H1 (cell line): ENCODE measurements at regions not wholly inside any gene's neighbourhood (a gene's known extent, or its start where the extent isn't known, plus 50 kb on each side); places are given as distances from the start of the nearest gene placed in this dataset.

Experiments
- CTCF ChIA-PET: fragments of 300-600 bp; sonication (Branson Sonifier 250); formaldehyde crosslinking; loops from one replicate; lab custom pipeline; 2021; ENCODE audit not compliant: partially characterized antibody; lab: Charles Lee
- POLR2A ChIA-PET: fragments of 300-600 bp; sonication (Branson Sonifier 250); formaldehyde crosslinking; loops from one replicate; lab custom pipeline; 2021; ENCODE audit warnings: inconsistent platforms; ENCODE audit not compliant: partially characterized antibody; lab: Charles Lee
- DNase-seq, 2 experiments: peaks; one replicate each; pipeline versions ENCODE4 v3.0.0 to v3.0.0-alpha.2; 2010 to 2022; ENCODE audit warnings: low spot score in 2 of 2, low read depth in 1 of 2, mixed read lengths in 1 of 2
- FAIRE-seq: peaks from 2 replicates; lab custom pipeline; 2011; peaks lifted over from hg19 to GRCh38; lab: Jason Lieb, UNC
- H2AFZ ChIP-seq: 2 replicates; pipeline ENCODE4 v1.8.1; 2012; ENCODE audit warnings: low read length, inconsistent platforms
- H2AK5ac ChIP-seq: 2 replicates; pipeline ENCODE4 v1.6.1; 2013; ENCODE audit warnings: low read depth, low read length
- H2BK120ac ChIP-seq: replicated peaks from 2 replicates; pipeline ENCODE3; 2013; ENCODE audit warnings: low read depth, low read length, inconsistent platforms
- H2BK12ac ChIP-seq: 2 replicates; pipeline ENCODE4 v1.6.1; 2013; ENCODE audit warnings: low read depth, low read length
- H2BK15ac ChIP-seq: 2 replicates; pipeline ENCODE4 v1.6.1; 2013; ENCODE audit warnings: low read length
- H2BK20ac ChIP-seq: 2 replicates; pipeline ENCODE4 v1.6.1; 2013; ENCODE audit warnings: low read length
- H2BK5ac ChIP-seq: 2 replicates; pipeline ENCODE4 v1.6.1; 2013; ENCODE audit warnings: low read depth, low read length
- H3K14ac ChIP-seq: 2 replicates; pipeline ENCODE4 v1.6.1; 2013; ENCODE audit warnings: inconsistent platforms; ENCODE audit not compliant: insufficient read length
- H3K18ac ChIP-seq: 2 replicates; pipeline ENCODE4 v1.6.1; 2013; ENCODE audit warnings: low read length; ENCODE audit errors: extremely low read depth
- H3K23ac ChIP-seq: 2 replicates; pipeline ENCODE4 v1.6.1; 2013; ENCODE audit warnings: inconsistent platforms; ENCODE audit not compliant: insufficient read length
- H3K23me2 ChIP-seq: 2 replicates; pipeline ENCODE4 v1.6.1; 2013; ENCODE audit warnings: low read depth, low read length
- H3K27ac ChIP-seq: 2 replicates; pipeline ENCODE4 v1.6.1; 2011; ENCODE audit warnings: low read depth, low read length, inconsistent platforms
- H3K27me3 ChIP-seq, 4 experiments: replicated peaks in 1 of 4; 1 replicate in 1 of 4; 2 replicates in 3 of 4; pipeline versions ENCODE4 v1.6.1 to v1.8.1; 2011 to 2013; ENCODE audit warnings: low read length in 3 of 4, mild to moderate bottlenecking in 3 of 4, inconsistent platforms in 2 of 4, mixed read lengths in 2 of 4, moderate library complexity in 1 of 4; ENCODE audit not compliant: control insufficient read depth in 3 of 4, insufficient read depth in 3 of 4; ENCODE audit errors: extremely low read depth in 1 of 4
- H3K36me3 ChIP-seq, 4 experiments: 2 replicates each; pipeline versions ENCODE4 v1.6.1 to v1.8.1; 2011 to 2013; ENCODE audit warnings: mild to moderate bottlenecking in 4 of 4, low read length in 3 of 4, moderate library complexity in 2 of 4, control low read depth in 1 of 4, inconsistent platforms in 1 of 4; ENCODE audit not compliant: insufficient read depth in 4 of 4, control insufficient read depth in 2 of 4
- H3K4ac ChIP-seq: replicated peaks from 2 replicates; pipeline ENCODE3; 2013; ENCODE audit warnings: low read length, low read depth, mixed read lengths, inconsistent platforms; ENCODE audit not compliant: insufficient read length
- H3K4me1 ChIP-seq, 4 experiments: replicated peaks in 1 of 4; 1 replicate in 1 of 4; 2 replicates in 3 of 4; pipeline versions ENCODE4 v1.6.1 to v1.8.1; 2011 to 2013; ENCODE audit warnings: low read length in 3 of 4, inconsistent platforms in 2 of 4, mixed read lengths in 1 of 4; ENCODE audit not compliant: insufficient read depth in 4 of 4, control insufficient read depth in 3 of 4
- H3K4me2 ChIP-seq, 2 experiments: 2 replicates each; pipeline versions ENCODE4 v1.6.1 to v1.8.1; 2011 to 2013; ENCODE audit warnings: low read depth in 2 of 2, low read length in 2 of 2, control low read depth in 1 of 2, inconsistent platforms in 1 of 2, mild to moderate bottlenecking in 1 of 2; ENCODE audit not compliant: insufficient read depth in 1 of 2
- H3K4me3 ChIP-seq, 4 experiments: fragments of 200-600, 300-600 bp in 1 of 4; sonication (generic), shearing (Covaris generic), sonication (Bioruptor Twin) in 1 of 4; 2 replicates each; pipeline versions ENCODE4 v1.5.1 to v1.8.1; 2011 to 2016; ENCODE audit warnings: low read length in 4 of 4, low read depth in 3 of 4, control low read depth in 2 of 4, inconsistent platforms in 2 of 4, mild to moderate bottlenecking in 2 of 4, mixed read lengths in 1 of 4, moderate library complexity in 1 of 4; ENCODE audit not compliant: insufficient read depth in 2 of 4; ENCODE audit errors: extremely low read depth in 1 of 4
- H3K56ac ChIP-seq: replicated peaks from 2 replicates; pipeline ENCODE3; 2013; ENCODE audit warnings: low read depth, mild to moderate bottlenecking, mixed read lengths, low read length, inconsistent platforms; ENCODE audit not compliant: insufficient read length
- H3K79me1 ChIP-seq: 2 replicates; pipeline ENCODE4 v1.6.1; 2013; ENCODE audit warnings: low read depth, low read length, control low read depth
- H3K79me2 ChIP-seq, 2 experiments: 2 replicates each; pipeline versions ENCODE4 v1.6.1 to v1.8.1; 2012 to 2013; ENCODE audit warnings: low read length in 2 of 2, mild to moderate bottlenecking in 2 of 2, inconsistent platforms in 1 of 2; ENCODE audit not compliant: insufficient read depth in 2 of 2, control insufficient read depth in 1 of 2
- H3K9ac ChIP-seq, 4 experiments: replicated peaks in 1 of 4; 1 replicate in 1 of 4; 2 replicates in 3 of 4; pipeline versions ENCODE4 v1.6.1 to v1.8.1; 2011 to 2013; ENCODE audit warnings: low read depth in 3 of 4, low read length in 3 of 4, control low read depth in 2 of 4, mild to moderate bottlenecking in 2 of 4, moderate library complexity in 2 of 4, inconsistent platforms in 1 of 4; ENCODE audit errors: extremely low read depth in 1 of 4
- H3K9me3 ChIP-seq, 2 experiments: 2 replicates each; pipeline versions ENCODE4 v1.6.1 to v1.8.1; 2012 to 2013; ENCODE audit warnings: mild to moderate bottlenecking in 2 of 2, moderate library complexity in 2 of 2, control low read depth in 1 of 2, inconsistent platforms in 1 of 2, low read depth in 1 of 2, low read length in 1 of 2, mixed read lengths in 1 of 2; ENCODE audit not compliant: insufficient read depth in 2 of 2
- H4K20me1 ChIP-seq, 2 experiments: replicated peaks in 1 of 2; 2 replicates each; pipeline versions ENCODE3 to v1.8.1; 2011 to 2013; ENCODE audit warnings: inconsistent platforms in 2 of 2, low read length in 2 of 2, mild to moderate bottlenecking in 1 of 2; ENCODE audit not compliant: insufficient read depth in 2 of 2, control insufficient read depth in 1 of 2
- H4K5ac ChIP-seq: 2 replicates; pipeline ENCODE4 v1.6.1; 2013; ENCODE audit warnings: low read length, low read depth, mixed read lengths, inconsistent platforms; ENCODE audit not compliant: insufficient read length
- H4K8ac ChIP-seq: 2 replicates; pipeline ENCODE4 v1.8.0; 2013; ENCODE audit warnings: mild to moderate bottlenecking, moderate library complexity, low read length, inconsistent platforms; ENCODE audit not compliant: insufficient read depth; ENCODE audit errors: extremely low read depth
- H4K91ac ChIP-seq: replicated peaks from 2 replicates; pipeline ENCODE3; 2013; ENCODE audit warnings: low read length, mixed read lengths, inconsistent platforms; ENCODE audit not compliant: insufficient read length
- BRCA1 ChIP-seq: IDR thresholded peaks from 2 replicates; pipeline ENCODE4 v1.6.1; 2012; ENCODE audit warnings: low read depth, low read length, improper control_type of control experiment
- CBX5 ChIP-seq: fragments of 300-800, 300-1000 bp; sonication (generic); IDR thresholded peaks from 2 replicates; pipeline ENCODE4 v1.7.1; 2016; ENCODE audit warnings: antibody characterized with exemption, low read length, low read depth
- FOSL1 ChIP-seq: IDR thresholded peaks from 2 replicates; pipeline ENCODE4 v1.6.1; 2011; ENCODE audit warnings: mild to moderate bottlenecking, low read depth, low read length, moderate library complexity; ENCODE audit not compliant: insufficient read depth
- GABPA ChIP-seq: IDR thresholded peaks from 2 replicates; pipeline ENCODE4 v1.6.1; 2011; ENCODE audit warnings: mild to moderate bottlenecking, low read length, moderate library complexity, borderline replicate concordance; ENCODE audit not compliant: insufficient read depth
- HDAC2 ChIP-seq, 2 experiments: fragments of 300-600 bp in 1 of 2; sonication (generic) in 1 of 2; IDR thresholded peaks; 2 replicates each; pipeline ENCODE4 v1.6.1; 2011 to 2012; ENCODE audit warnings: low read depth in 2 of 2, low read length in 2 of 2, mild to moderate bottlenecking in 2 of 2, moderate library complexity in 2 of 2, borderline replicate concordance in 1 of 2, inconsistent platforms in 1 of 2
- JUN ChIP-seq: IDR thresholded peaks from 2 replicates; pipeline ENCODE4 v1.6.1; 2011; ENCODE audit warnings: low read depth, mild to moderate bottlenecking, improper control_type of control experiment, low read length
- KDM5A ChIP-seq: fragments of 200-600 bp; IDR thresholded peaks from 2 replicates; pipeline ENCODE4 v1.7.1; 2012; ENCODE audit warnings: mild to moderate bottlenecking, low read length, inconsistent platforms, mixed read lengths
- POLR2A ChIP-seq, 2 experiments: IDR thresholded peaks; 1 replicate in 1 of 2; 2 replicates in 1 of 2; pipeline ENCODE4 v1.6.1; 2011; ENCODE audit warnings: low read depth in 2 of 2, low read length in 2 of 2, mild to moderate bottlenecking in 2 of 2; ENCODE audit errors: control extremely low read depth in 1 of 2
- SAP30 ChIP-seq: fragments of 300-600 bp; sonication (generic); IDR thresholded peaks from 2 replicates; pipeline ENCODE4 v1.7.1; 2012; ENCODE audit warnings: low read length, moderate library complexity, mild to moderate bottlenecking, inconsistent platforms; ENCODE audit not compliant: insufficient read depth, insufficient replicate concordance
- SUZ12 ChIP-seq: fragments of 200-600 bp; sonication (generic); IDR thresholded peaks from 2 replicates; pipeline ENCODE4 v1.6.1; 2012; ENCODE audit warnings: mild to moderate bottlenecking, inconsistent platforms, low read length, moderate library complexity, mixed read lengths
- TAF7 ChIP-seq: optimal IDR thresholded peaks from 2 replicates; pipeline ENCODE3; 2011; ENCODE audit warnings: low read depth, mild to moderate bottlenecking, inconsistent platforms, low read length, moderate library complexity, borderline replicate concordance
- TCF12 ChIP-seq: IDR thresholded peaks from 2 replicates; pipeline ENCODE4 v1.6.1; 2011; ENCODE audit warnings: low read depth, mild to moderate bottlenecking, low read length
- TF ChIP-seq, protein P1 (sequence below): IDR thresholded peaks from 2 replicates; pipeline ENCODE4 v1.6.1; 2012; ENCODE audit warnings: low read length, inconsistent platforms

DNA sequence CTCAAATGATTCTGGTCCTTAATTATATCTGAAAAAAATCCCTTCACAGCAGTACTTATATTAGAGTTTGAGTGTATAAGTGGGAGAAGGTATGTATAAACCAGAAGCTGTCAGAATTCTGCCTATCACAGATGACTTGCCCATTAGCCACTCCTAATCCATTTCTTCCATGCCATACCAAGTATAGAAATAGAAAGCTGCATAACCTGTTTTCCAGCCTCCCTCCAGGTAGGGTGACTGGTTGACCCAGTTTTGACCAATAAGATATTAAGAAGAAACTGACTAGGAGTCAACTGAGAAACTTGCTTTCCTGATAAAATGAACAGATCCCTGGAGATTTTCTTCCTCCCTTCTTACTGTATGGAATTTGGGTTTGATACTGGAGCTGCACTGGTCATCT lies 112.2 kb upstream of the GRIK2 start:
- H3K4me3 ChIP-seq, result no peak overlapping the region
- H3K23ac ChIP-seq, result no peak overlapping the region
- H4K5ac ChIP-seq, result no peak overlapping the region
- DNase-seq, result no peak
- no peaks in the 10 kb centered on the region for H3K27me3 ChIP-seq
- POLR2A ChIA-PET, result no interaction called here
- H2AFZ ChIP-seq, result no peak overlapping the region
- no peak overlapping the region for H3K4me2 ChIP-seq
- no peak overlapping the region for H2BK12ac ChIP-seq
- FAIRE-seq, result no peak
- no peaks in the 10 kb centered on the region; the same call in 1 of the 2 replicates for H3K23me2 ChIP-seq
- H2BK5ac ChIP-seq, result no peak overlapping the region
- 0 out of 4 replicates have a peak, but pooled peaks cover 0 to 3% of the 10 kb centered on the region in 2 experiments for H3K9me3 ChIP-seq
- H3K18ac ChIP-seq, result no peak overlapping the region
- H3K9ac ChIP-seq, result no peak overlapping the region
- no peaks in the 10 kb centered on the region for H3K36me3 ChIP-seq
- no peak overlapping the region for H3K14ac ChIP-seq
- H2BK120ac ChIP-seq, result no peak overlapping the region
- no peaks in the 10 kb centered on the region for H3K4me1 ChIP-seq
- no peaks in the 10 kb centered on the region for H3K79me2 ChIP-seq
- CTCF ChIA-PET, result no interaction called here
- H4K20me1 ChIP-seq, result no peaks in the 10 kb centered on the region
- H4K8ac ChIP-seq, result no peak overlapping the region
- no peak overlapping the region for H3K56ac ChIP-seq
- no peak overlapping the region for H4K91ac ChIP-seq
- H2AK5ac ChIP-seq, result no peak overlapping the region
- no peak overlapping the region for H2BK15ac ChIP-seq
- H3K4ac ChIP-seq, result no peak overlapping the region
- H3K27ac ChIP-seq, result no peak overlapping the region
- H2BK20ac ChIP-seq, result no peak overlapping the region
- no peaks in the 10 kb centered on the region for H3K79me1 ChIP-seq
- TF ChIP-seq GABPA, result no peak
- TF ChIP-seq CBX5, result no peak
- TF ChIP-seq POLR2A (IDR thresholded peaks at IDR 0.05; ENCODE audit: control extremely low read depth in 1 of 2, low read depth in 2 of 2, low read length in 2 of 2), result no peak
- no peak for TF ChIP-seq SUZ12
- TF ChIP-seq TCF12, result no peak
- no peak for TF ChIP-seq KDM5A
- no peak for TF ChIP-seq FOSL1
- TF ChIP-seq TAF7, result no peak
- TF ChIP-seq, protein P1, sequence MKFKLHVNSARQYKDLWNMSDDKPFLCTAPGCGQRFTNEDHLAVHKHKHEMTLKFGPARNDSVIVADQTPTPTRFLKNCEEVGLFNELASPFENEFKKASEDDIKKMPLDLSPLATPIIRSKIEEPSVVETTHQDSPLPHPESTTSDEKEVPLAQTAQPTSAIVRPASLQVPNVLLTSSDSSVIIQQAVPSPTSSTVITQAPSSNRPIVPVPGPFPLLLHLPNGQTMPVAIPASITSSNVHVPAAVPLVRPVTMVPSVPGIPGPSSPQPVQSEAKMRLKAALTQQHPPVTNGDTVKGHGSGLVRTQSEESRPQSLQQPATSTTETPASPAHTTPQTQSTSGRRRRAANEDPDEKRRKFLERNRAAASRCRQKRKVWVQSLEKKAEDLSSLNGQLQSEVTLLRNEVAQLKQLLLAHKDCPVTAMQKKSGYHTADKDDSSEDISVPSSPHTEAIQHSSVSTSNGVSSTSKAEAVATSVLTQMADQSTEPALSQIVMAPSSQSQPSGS, result no peak
- no peak for TF ChIP-seq SAP30
- TF ChIP-seq HDAC2 (IDR thresholded peaks at IDR 0.05; ENCODE audit: borderline replicate concordance in 1 of 2, low read depth in 2 of 2, low read length in 2 of 2), result no peak
- TF ChIP-seq BRCA1, result no peak
- TF ChIP-seq JUN, result no peak
